GM19372 (cell line): ENCODE measurements at regions not wholly inside any gene's neighbourhood (a gene's known extent, or its start where the extent isn't known, plus 50 kb on each side); places are given as distances from the start of the nearest gene placed in this dataset.

Experiments
- ATAC-seq: cut with Tn5 transposase; IDR thresholded peaks from one replicate; pipeline ENCODE4 v1.9.1; 2021; ENCODE audit warnings: mild to moderate bottlenecking, low read depth, moderate library complexity; ENCODE audit not compliant: unreplicated experiment

DNA sequence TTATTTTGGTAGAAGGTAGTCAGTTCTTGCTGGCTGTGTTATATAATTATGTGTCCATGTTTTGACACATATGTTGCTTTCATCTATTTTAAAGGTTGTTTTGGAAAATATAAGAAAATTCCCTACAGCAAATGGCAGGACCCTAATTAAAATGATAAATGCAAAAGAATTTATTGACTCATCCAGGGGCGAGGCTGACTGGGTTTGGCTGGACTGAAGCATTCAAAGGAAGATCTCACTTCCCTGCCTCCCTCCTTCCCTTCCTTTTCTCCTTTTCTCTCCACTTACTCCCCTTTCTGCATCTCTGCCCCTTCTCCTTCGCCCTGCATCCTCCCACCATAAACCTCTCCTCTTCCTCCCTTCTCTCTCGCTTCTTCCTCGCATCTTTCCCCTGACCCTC lies 129.6 kb downstream of the SNAPC1 start:
- no peak for ATAC-seq

DNA sequence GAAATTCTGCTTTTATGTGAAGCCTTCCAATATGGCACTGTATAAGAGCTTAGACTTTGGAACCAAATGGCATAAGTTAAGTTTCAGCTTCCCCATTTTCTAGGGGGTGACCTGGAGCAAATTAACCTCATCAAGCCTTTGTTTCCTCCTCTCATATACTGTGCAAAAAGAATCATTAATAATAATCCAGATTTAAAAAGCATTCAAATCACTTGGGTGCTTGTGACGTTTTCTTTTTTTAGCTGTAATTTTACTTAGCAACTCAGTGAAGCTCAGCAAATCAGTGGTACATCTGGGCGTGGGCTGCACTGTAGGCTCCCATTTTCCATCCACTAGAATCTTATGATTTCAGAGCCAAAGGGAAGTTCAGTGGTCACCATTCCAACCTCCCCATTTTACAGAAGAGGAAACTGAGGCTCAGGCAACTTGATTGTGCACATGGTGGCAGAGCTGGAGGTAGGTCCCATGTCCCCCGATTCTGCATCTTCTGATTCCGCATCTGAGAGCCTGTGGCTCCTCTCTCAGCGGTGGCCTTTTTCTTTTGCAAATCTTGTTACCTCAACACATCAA lies 131.2 kb downstream of the SNAPC1 start:
- no peak for ATAC-seq

- ATAC-seq, result no peak
Observed at GRCh38 chr14:61894452-61895077, 132.3 kb downstream of the SNAPC1 start.

- no peak for ATAC-seq
Observed at GRCh38 chr14:61897300-61897699, 135.1 kb downstream of the SNAPC1 start.

DNA sequence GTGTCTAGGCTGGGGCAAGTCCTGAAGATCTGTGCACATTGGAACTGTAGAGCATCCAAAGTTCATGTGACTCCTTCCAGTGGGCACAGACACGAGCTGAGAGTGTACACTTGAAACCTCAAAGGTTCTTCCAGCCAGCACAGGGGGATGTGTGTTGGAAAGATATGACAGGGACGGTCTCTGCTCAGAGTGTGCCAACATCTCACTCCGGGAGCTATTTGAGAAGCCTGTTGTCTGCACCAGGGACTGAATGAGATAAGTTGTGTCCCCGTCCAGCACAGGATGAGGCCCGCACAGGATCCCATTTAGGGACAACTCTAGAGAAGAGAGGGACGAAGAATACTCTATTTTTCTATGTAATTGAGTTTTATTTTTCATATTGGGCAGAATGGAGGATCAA lies 136.3 kb downstream of the SNAPC1 start:
- ATAC-seq, result no peak

DNA sequence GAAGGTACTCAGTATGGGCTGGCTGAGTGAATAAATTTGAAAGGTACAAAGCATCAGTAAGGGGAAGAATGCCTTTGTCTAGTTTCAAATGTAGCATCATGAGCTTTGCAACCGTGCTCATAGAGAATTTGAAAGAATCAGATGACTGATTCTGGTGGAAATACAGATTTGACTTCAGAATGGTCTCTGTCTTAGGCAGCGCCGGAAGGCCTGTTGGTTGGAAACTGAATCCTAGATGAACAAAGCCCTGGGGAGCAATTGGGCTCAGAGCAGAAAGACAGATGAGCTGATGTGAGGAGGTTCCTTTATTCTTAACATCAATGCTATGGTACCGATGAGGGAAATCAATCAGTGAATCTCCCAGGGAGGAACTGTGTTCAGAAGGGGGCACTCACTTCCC lies 137.3 kb downstream of the SNAPC1 start:
- ATAC-seq, result no peak

GRCh38 chr14:61904946-61905345 lies 142.7 kb downstream of the SNAPC1 start:
- no peak for ATAC-seq

GRCh38 chr14:61911574-61911973 lies 149.4 kb downstream of the SNAPC1 start:
- ATAC-seq, result no peak

GRCh38 chr14:61918998-61919397 lies 156.8 kb downstream of the SNAPC1 start:
- ATAC-seq, result no peak

DNA sequence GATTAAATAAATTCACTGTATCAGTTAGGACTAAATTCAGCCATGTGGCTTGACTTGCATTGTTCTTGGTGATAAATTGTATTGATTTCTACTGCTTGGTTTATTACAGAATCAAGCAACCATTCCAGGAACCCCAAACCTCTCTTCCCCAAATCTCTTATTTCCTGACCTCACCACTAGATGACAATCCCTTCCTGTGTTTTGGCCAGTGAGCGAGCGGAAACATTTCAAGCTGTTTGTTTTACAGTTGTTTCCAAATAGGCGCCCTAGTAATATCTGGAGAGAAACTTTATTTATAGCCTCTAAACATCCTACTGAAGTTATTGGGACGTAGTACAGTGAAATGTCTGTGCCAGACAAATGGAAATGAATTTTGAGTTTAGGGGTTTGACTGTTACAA lies 161.1 kb downstream of the SNAPC1 start:
- ATAC-seq, result no peak

GRCh38 chr14:61925043-61925442 lies 162.8 kb downstream of the SNAPC1 start:
- no peak for ATAC-seq

GRCh38 chr14:61925732-61926435 lies 163.7 kb downstream of the SNAPC1 start:
- no peak for ATAC-seq

DNA sequence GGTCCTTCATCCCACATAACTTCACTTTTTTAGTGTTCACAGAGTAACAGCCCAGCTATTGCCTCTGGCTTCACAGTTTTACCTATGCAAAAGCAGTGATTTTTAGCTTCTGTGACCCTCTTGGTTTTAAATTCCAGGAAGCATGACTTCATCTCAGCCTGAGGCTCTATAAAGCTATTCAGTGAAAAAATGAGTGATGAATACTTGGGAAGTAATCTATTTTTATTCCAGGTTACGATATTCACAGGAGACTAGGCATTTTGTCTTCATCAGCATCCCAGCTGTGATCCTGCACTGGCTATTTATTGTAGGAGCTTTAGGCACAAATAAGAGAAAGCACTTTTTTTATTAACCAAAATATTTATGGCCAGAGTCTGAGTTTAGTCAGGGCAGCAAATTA lies 164.8 kb downstream of the SNAPC1 start:
- no peak for ATAC-seq

DNA sequence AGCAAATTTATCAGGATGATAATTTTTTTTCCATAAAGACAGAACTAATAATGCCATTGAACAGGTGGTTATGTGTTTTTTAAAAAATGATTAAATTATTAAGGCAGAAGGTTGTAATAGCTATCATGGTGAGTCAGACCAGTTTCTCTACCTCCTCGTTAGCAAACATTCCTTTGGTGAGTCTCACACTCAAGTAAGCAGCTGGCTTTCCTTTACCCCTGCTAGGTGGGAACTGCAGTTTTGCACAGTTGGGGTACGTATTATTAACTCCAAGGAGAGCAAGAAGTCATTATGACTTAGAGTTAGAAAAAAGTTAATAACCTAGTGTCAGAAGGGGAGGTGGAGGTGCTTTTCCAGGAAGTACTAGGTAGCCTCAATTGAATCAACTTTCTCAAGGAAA lies 165.3 kb downstream of the SNAPC1 start:
- ATAC-seq, result no peak

GRCh38 chr14:61928300-61928699 lies 166.1 kb downstream of the SNAPC1 start:
- ATAC-seq, result no peak

DNA sequence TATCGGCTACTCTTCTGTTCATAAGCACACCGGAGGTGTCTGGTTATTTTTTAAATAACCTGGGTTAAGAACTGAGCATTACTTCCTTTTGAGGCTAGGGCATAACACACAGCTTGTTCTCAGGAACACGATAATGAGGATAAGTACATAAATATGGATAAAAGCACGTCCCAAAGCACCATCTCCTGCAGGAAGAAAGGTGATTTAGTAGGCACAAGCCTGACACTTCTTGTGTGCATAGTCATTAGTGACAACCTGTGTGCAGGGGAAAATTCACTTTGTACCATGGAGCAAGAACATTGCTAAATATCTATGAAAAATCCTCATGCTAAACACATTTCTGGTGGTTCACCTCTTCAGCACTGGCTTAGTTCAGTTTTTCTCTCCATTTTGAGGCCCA lies 166.5 kb downstream of the SNAPC1 start:
- ATAC-seq, result no peak

- ATAC-seq, result no peak
Observed at GRCh38 chr14:61929651-61930050, 167.4 kb downstream of the SNAPC1 start.

DNA sequence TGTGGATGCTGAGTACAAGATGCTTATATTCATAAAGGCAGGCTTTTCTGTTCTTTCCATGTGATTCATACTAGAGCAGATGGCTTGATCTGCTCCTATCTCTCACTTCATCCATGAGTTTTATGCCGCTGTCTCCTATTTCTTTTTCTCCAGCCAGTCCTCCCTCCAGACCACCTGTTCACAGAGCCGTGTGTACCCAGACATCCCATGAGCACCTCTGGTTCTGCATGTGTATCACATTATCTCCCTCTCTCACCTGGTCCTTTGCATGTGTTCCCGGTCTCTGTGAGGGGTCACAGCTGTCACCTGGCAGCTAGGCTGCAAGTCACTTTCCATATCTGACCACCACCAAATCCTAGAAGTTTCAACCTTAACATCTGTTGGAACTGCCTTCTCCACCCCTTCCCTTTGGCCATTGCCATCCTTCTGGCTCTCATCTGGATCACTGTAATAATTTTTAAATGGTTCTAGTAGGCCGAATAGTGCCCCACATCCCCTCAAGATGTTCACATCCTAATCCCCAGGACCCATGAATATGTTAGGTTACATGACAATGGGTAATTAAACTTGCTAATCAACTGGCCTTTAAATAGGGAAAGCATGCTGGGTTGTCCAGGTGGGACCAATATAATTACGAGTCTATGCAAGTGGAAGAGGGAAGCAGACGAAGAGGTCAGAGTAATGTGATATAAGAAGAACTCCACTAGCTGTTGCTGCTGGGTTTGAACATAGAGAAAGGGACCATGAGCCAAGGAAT lies 168.1 kb downstream of the SNAPC1 start:
- no peak for ATAC-seq

- no peak for ATAC-seq
Observed at GRCh38 chr14:61932974-61933373, 170.8 kb downstream of the SNAPC1 start.

- no peak for ATAC-seq
Observed at GRCh38 chr14:61934385-61934784, 172.2 kb downstream of the SNAPC1 start.

DNA sequence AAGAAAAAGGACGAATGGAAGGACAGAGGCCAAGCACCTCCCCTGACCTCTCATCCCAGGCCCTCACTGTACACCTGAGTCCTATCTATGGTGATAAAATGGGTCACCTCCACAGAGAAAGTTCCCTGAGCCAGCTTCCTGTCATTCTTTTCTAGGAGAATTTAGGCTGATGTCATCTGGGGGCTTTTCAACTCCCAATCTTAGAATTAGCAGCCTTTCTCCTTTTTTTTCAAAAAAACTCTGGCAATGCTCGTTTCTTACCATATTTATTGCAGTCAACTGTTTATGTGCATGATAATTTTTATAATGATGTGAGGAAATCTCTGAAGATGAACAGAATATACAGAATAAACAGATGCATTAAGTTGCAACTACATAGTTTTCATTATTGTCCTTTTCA lies 177.6 kb downstream of the SNAPC1 start:
- ATAC-seq, result no peak
